ENCODE measurements at regions not wholly inside any gene's neighbourhood (a gene's known extent, or its start where the extent isn't known, plus 50 kb on each side); places are given as distances from the start of the nearest gene placed in this dataset.
A peak's percentile ranks its signal among the peaks of the same experiment; 100 is the strongest.

DNA sequence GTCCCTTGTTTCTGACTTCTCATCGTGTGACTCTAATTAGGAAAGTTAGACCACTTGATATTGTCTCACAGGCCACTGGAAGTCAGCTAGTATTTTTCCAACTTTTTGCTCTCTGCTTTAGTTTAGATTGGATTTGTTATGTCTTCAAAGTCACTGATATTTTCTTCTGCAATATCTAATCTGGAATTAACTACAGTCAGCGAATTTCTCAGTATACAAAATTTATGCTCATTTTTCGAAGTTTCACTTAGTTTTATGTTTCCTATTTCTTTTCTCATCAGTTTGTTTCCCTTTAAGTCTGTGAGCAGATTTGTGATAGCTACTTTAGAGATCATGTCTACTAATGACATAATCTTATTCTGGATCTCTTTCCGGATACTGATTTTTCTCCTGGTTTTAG, 1027.2 kb upstream of the CNTN5 start:
- TF ChIP-seq, protein P1, sequence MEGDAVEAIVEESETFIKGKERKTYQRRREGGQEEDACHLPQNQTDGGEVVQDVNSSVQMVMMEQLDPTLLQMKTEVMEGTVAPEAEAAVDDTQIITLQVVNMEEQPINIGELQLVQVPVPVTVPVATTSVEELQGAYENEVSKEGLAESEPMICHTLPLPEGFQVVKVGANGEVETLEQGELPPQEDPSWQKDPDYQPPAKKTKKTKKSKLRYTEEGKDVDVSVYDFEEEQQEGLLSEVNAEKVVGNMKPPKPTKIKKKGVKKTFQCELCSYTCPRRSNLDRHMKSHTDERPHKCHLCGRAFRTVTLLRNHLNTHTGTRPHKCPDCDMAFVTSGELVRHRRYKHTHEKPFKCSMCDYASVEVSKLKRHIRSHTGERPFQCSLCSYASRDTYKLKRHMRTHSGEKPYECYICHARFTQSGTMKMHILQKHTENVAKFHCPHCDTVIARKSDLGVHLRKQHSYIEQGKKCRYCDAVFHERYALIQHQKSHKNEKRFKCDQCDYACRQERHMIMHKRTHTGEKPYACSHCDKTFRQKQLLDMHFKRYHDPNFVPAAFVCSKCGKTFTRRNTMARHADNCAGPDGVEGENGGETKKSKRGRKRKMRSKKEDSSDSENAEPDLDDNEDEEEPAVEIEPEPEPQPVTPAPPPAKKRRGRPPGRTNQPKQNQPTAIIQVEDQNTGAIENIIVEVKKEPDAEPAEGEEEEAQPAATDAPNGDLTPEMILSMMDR (IDR thresholded peaks at IDR 0.05; ENCODE audit: extremely low read depth, low read depth, low read length) = no peak
- Histone ChIP-seq H3K27me3 (ENCODE audit: insufficient read depth, low read length) (no peaks in the 10 kb centered on the region), H3K27ac (ENCODE audit: low read depth, low read length) (no peak overlapping the region), H4K20me1 (ENCODE audit: insufficient read depth, low read length) (no peaks in the 10 kb centered on the region), H3K36me3 (ENCODE audit: insufficient read depth, low read length) (no peaks in the 10 kb centered on the region), H3K79me2 (ENCODE audit: insufficient read depth, low read length) (no peaks in the 10 kb centered on the region), H3K9me3 (ENCODE audit: low read depth, low read length) (no peaks in the 10 kb centered on the region), H3K4me3 (ENCODE audit: insufficient read depth, low read length) (no peak overlapping the region), H3K4me2 (ENCODE audit: insufficient read depth, low read length) (no peak overlapping the region), H3K4me1 (ENCODE audit: insufficient read depth, low read length) (no peaks in the 10 kb centered on the region), H2AFZ (ENCODE audit: low read length) (no peak overlapping the region)
- DNase-seq (ENCODE audit: insufficient read length, low spot score, missing footprints) = no peak

DNA sequence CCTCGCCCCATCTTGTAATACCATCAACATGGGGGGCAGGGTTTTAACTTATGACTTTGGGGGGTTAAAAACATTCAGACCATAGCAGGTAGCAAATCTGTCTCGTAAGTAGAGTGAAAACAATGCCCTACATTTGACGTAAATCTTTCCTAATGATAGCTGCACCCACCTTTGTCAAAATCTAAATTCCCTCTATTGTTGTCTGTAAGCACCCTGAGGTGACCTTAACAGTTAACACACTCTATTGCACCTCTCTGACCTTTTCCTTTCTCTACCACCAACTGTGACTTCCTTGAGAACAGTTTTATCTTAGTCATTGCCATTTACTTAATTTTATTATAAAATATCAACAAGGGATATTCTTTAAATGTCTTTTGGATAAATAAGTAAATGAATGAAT, 1024.9 kb upstream of the CNTN5 start:
- Histone ChIP-seq H3K4me3 (ENCODE audit: insufficient read depth, low read length) (no peak overlapping the region), H2AFZ (ENCODE audit: low read length) (no peak overlapping the region), H4K20me1 (ENCODE audit: insufficient read depth, low read length) (no peaks in the 10 kb centered on the region), H3K36me3 (ENCODE audit: insufficient read depth, low read length) (no peaks in the 10 kb centered on the region), H3K27ac (ENCODE audit: low read depth, low read length) (no peak overlapping the region), H3K79me2 (ENCODE audit: insufficient read depth, low read length) (no peaks in the 10 kb centered on the region), H3K4me1 (ENCODE audit: insufficient read depth, low read length) (no peaks in the 10 kb centered on the region), H3K9me3 (ENCODE audit: low read depth, low read length) (no peaks in the 10 kb centered on the region), H3K4me2 (ENCODE audit: insufficient read depth, low read length) (no peak overlapping the region), H3K27me3 (ENCODE audit: insufficient read depth, low read length) (no peaks in the 10 kb centered on the region)
- TF ChIP-seq, protein P1 (IDR thresholded peaks at IDR 0.05; ENCODE audit: extremely low read depth, low read depth, low read length) = no peak
- DNase-seq (ENCODE audit: insufficient read length, low spot score, missing footprints) = no peak

DNA sequence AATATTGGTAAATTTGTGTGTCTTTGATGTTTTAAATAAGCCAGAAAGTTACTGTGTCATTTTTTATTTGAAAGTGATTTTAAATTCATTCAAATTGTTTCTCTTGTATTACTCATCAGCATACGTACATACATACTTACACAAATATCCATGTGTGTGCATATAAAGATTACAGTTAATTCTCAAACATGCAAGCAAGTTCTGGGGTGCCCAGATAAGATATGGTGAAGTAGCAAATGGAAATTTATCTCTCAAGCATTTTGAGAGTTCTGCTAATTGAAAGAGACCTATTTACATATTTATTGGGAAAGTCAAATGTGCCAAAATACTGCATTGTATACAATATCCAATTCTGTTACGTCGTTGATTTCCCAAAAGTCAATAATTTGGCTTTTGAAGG, 1024.0 kb upstream of the CNTN5 start:
- Histone ChIP-seq H3K79me2 (ENCODE audit: insufficient read depth, low read length) (no peaks in the 10 kb centered on the region), H3K4me1 (ENCODE audit: insufficient read depth, low read length) (no peaks in the 10 kb centered on the region), H2AFZ (ENCODE audit: low read length) (no peak overlapping the region), H4K20me1 (ENCODE audit: insufficient read depth, low read length) (no peaks in the 10 kb centered on the region), H3K4me2 (ENCODE audit: insufficient read depth, low read length) (no peak overlapping the region), H3K27me3 (ENCODE audit: insufficient read depth, low read length) (no peaks in the 10 kb centered on the region), H3K4me3 (ENCODE audit: insufficient read depth, low read length) (no peak overlapping the region), H3K9me3 (ENCODE audit: low read depth, low read length) (no peaks in the 10 kb centered on the region), H3K27ac (ENCODE audit: low read depth, low read length) (no peak overlapping the region), H3K36me3 (ENCODE audit: insufficient read depth, low read length) (no peaks in the 10 kb centered on the region)
- TF ChIP-seq, protein P1 (IDR thresholded peaks at IDR 0.05; ENCODE audit: extremely low read depth, low read depth, low read length) = no peak
- DNase-seq (ENCODE audit: insufficient read length, low spot score, missing footprints) = no peak

DNA sequence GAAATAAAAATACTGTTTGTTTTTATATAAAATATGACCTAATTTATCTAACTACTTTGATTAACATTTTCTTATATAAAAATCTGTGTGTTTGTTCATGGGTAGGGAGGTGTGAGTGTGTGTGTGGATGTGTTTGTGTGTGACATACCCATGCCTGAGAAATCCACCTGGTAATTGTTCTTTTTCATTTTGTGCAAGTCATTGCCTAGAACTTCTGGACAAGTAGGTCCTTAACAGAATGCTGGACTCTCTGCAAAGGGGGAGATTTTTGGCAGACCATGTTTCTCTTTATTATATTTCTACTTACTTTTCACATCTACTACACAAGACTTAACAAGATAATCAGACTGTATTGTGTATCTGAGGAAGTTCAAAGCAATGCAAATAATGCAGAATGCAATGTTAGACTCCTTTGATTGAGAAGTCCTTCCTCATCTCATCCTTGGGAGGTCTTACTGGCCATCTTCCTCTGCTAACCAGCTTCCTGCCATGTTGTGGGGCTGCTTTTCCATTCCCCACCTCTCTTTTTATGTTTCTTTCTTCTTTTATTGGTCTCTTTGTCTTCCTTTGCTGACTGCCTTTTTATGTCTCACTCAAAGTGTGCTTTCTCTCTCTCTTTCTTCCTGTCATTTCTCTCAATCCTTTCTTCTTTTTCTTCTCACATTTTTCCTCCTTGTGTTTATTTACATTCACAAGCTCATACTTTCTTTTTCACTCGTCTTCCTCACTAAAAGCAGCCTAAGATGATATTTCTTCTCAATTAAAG, 1017.0 kb upstream of the CNTN5 start:
- H3K27me3 ChIP-seq (ENCODE audit: insufficient read depth, low read length) = no peaks in the 10 kb centered on the region
- peak overlapping the region; percentile 59 for H2AFZ ChIP-seq (ENCODE audit: low read length)
- no peaks in the 10 kb centered on the region for H4K20me1 ChIP-seq (ENCODE audit: insufficient read depth, low read length)
- no peaks in the 10 kb centered on the region for H3K36me3 ChIP-seq (ENCODE audit: insufficient read depth, low read length)
- no peaks in the 10 kb centered on the region for H3K79me2 ChIP-seq (ENCODE audit: insufficient read depth, low read length)
- no peak for DNase-seq (ENCODE audit: insufficient read length, low spot score, missing footprints)
- H3K4me1 ChIP-seq (ENCODE audit: insufficient read depth, low read length) = no peaks in the 10 kb centered on the region
- no peaks in the 10 kb centered on the region for H3K9me3 ChIP-seq (ENCODE audit: low read depth, low read length)
- H3K4me3 ChIP-seq (ENCODE audit: insufficient read depth, low read length) = no peak overlapping the region
- TF ChIP-seq, protein P1 (IDR thresholded peaks at IDR 0.05; ENCODE audit: extremely low read depth, low read depth, low read length) = no peak
- peak overlapping the region; percentile 32 for H3K4me2 ChIP-seq (ENCODE audit: insufficient read depth, low read length)
- H3K27ac ChIP-seq (ENCODE audit: low read depth, low read length) = no peak overlapping the region

All from osteoblast (primary cell).